A673 (cell line): ENCODE measurements at regions not wholly inside any gene's neighbourhood (a gene's known extent, or its start where the extent isn't known, plus 50 kb on each side); places are given as distances from the start of the nearest gene placed in this dataset.
A peak's percentile ranks its signal among the peaks of the same experiment; 100 is the strongest.

Experiments used
- BruUV-seq: library from RNA; stranded (reverse); fragments of 400-500 nt; replicated peaks from 2 replicates; lab custom pipeline; 2021; lab: Mats Ljungman, UMichigan
- CTCF ChIA-PET: fragments of 300-600 bp; sonication (Branson Sonifier 250); formaldehyde crosslinking; loops from one replicate; lab custom pipeline; 2022; ENCODE audit warnings: antibody characterized with exemption; lab: Charles Lee
- POLR2A ChIA-PET: fragments of 300-600 bp; sonication (Branson Sonifier 250); formaldehyde crosslinking; loops from one replicate; lab custom pipeline; 2022; ENCODE audit warnings: antibody characterized with exemption; ENCODE audit not compliant: low non-redundant PET; lab: Charles Lee
- DNase-seq: peaks from one replicate; pipeline ENCODE4 v3.0.0-alpha.2; 2015; ENCODE audit warnings: low spot score
- H3K27ac ChIP-seq: fragments of 200-600 bp; sonication (generic); 2 replicates; pipeline ENCODE4 v1.5.1; 2016; ENCODE audit warnings: mixed run types, low read depth, mild to moderate bottlenecking, mixed read lengths, antibody characterized with exemption, low read length; ENCODE audit not compliant: poor library complexity, severe bottlenecking
- H3K27me3 ChIP-seq: fragments of 200-600 bp; sonication (generic); replicated peaks from 2 replicates; pipeline ENCODE4 v1.6.1; 2017; ENCODE audit warnings: mixed run types, low read depth, mild to moderate bottlenecking, mixed read lengths, antibody characterized with exemption, low read length; ENCODE audit not compliant: insufficient read depth, poor library complexity
- H3K36me3 ChIP-seq: fragments of 200-600 bp; sonication (generic); 2 replicates; pipeline ENCODE4 v1.6.1; 2016; ENCODE audit warnings: mixed run types, mild to moderate bottlenecking, mixed read lengths, antibody characterized with exemption, low read length; ENCODE audit not compliant: insufficient read depth, poor library complexity, severe bottlenecking
- H3K4me1 ChIP-seq: fragments of 200-600 bp; sonication (generic); 2 replicates; pipeline ENCODE4 v1.6.1; 2017; ENCODE audit warnings: mixed run types, mild to moderate bottlenecking, mixed read lengths, antibody characterized with exemption, low read length; ENCODE audit not compliant: insufficient read depth, poor library complexity, severe bottlenecking
- H3K4me3 ChIP-seq: fragments of 200-600 bp; sonication (generic); 2 replicates; pipeline ENCODE4 v1.5.1; 2016; ENCODE audit warnings: low read depth, mixed run types, mild to moderate bottlenecking, mixed read lengths, low read length; ENCODE audit not compliant: poor library complexity, severe bottlenecking
- H3K9me3 ChIP-seq: fragments of 200-600 bp; sonication (generic); 2 replicates; pipeline ENCODE4 v1.6.1; 2016; ENCODE audit warnings: mixed run types, low read depth, mild to moderate bottlenecking, mixed read lengths, antibody characterized with exemption, low read length; ENCODE audit not compliant: poor library complexity, severe bottlenecking
- CTCF ChIP-seq: fragments of 300-800, 200-600 bp; sonication (generic); conservative IDR thresholded peaks from 2 replicates; pipeline ENCODE4 v1.5.1; 2017; ENCODE audit warnings: low read depth, mild to moderate bottlenecking, antibody characterized with exemption, low read length, moderate library complexity, mixed read lengths
- EZH2 ChIP-seq: fragments of 200-600 bp; sonication (generic); IDR thresholded peaks from 2 replicates; pipeline ENCODE4 v1.6.1; 2017; ENCODE audit warnings: borderline replicate concordance, low read depth, mild to moderate bottlenecking, mixed read lengths, antibody characterized with exemption, low read length; ENCODE audit not compliant: poor library complexity, severe bottlenecking
- intact Hi-C: fragments of 100-400 bp; cut with micrococcal nuclease; formaldehyde crosslinking; loops from one replicate; pipeline ENCODE4 v1.10.0; 2022; ENCODE audit not compliant: unreplicated experiment

- Histone ChIP-seq H3K4me3 (no peak overlapping the region), H3K36me3 (no peaks in the 10 kb centered on the region), H3K4me1 (peaks cover 11% of the 10 kb centered on the region), H3K9me3 (no peaks in the 10 kb centered on the region), H3K27ac (no peak overlapping the region), H3K27me3 (no peaks in the 10 kb centered on the region)
- BruUV-seq: no TSS peak
- ChIA-PET CTCF (no interaction called here), POLR2A (no interaction called here)
- TF ChIP-seq EZH2 (no peak), CTCF (no peak)
- no peak for DNase-seq
- intact Hi-C loops: no loop called here
Observed at GRCh38 chr1:115922801-115923200, 53.5 kb upstream of the SLC22A15 start.

GRCh38 chr1:115924770-115925169 is 51.5 kb upstream of the SLC22A15 start:
- H3K4me1 ChIP-seq: peaks cover 16% of the 10 kb centered on the region
- ChIA-PET POLR2A (no interaction called here), CTCF (no interaction called here)
- no peak for TF ChIP-seq CTCF
- TF ChIP-seq EZH2: no peak
- no peak overlapping the region for H3K4me3 ChIP-seq
- peak; percentile 56 for DNase-seq
- no peaks in the 10 kb centered on the region for H3K27me3 ChIP-seq
- no peak overlapping the region for H3K27ac ChIP-seq
- H3K36me3 ChIP-seq: no peaks in the 10 kb centered on the region
- intact Hi-C loops: no loop called here
- no TSS peak for BruUV-seq
- no peaks in the 10 kb centered on the region for H3K9me3 ChIP-seq

- H3K27ac ChIP-seq: no peak overlapping the region
- no peak for TF ChIP-seq CTCF
- TF ChIP-seq EZH2: no peak
- no peak for DNase-seq
- H3K4me1 ChIP-seq: peaks cover 21% of the 10 kb centered on the region
- no peaks in the 10 kb centered on the region for H3K9me3 ChIP-seq
- no peaks in the 10 kb centered on the region for H3K36me3 ChIP-seq
- intact Hi-C loops: no loop called here
- CTCF ChIA-PET: no interaction called here
- no peak overlapping the region for H3K4me3 ChIP-seq
- H3K27me3 ChIP-seq: no peaks in the 10 kb centered on the region
- POLR2A ChIA-PET: no interaction called here
- no TSS peak for BruUV-seq
Observed at GRCh38 chr1:115925467-115925866, 50.8 kb upstream of the SLC22A15 start.
